Activated CD8-positive, alpha-beta memory T cell treated with anti-CD3 and anti-CD28 coated beads for 24 hours (primary cell): ENCODE measurements at regions not wholly inside any gene's neighbourhood (a gene's known extent, or its start where the extent isn't known, plus 50 kb on each side); places are given as distances from the start of the nearest gene placed in this dataset.
"Not testable (repeated sequence)": the region's sequence is repeated elsewhere in the genome, so short reads cannot be mapped to it uniquely, and the experiment has no call there.

Source experiments
- DNase-seq: peaks from one replicate; pipeline ENCODE4 v3.0.0-alpha.2; 2020

- no peak for DNase-seq
Measured at GRCh38 chr5:99879791-99880511, 655.2 kb upstream of the FAM174A start.

- DNase-seq, result no peak
Measured at GRCh38 chr5:99878830-99879229, 656.3 kb upstream of the FAM174A start.

GRCh38 chr5:99866740-99867139 lies 668.4 kb upstream of the FAM174A start:
- no peak for DNase-seq

GRCh38 chr5:99865159-99865558 lies 670.0 kb upstream of the FAM174A start:
- no peak for DNase-seq

- no peak for DNase-seq
Measured at GRCh38 chr5:99835791-99836190, 699.4 kb upstream of the FAM174A start.

GRCh38 chr5:99827136-99827535 lies 708.0 kb upstream of the FAM174A start:
- DNase-seq, result no peak

- no peak for DNase-seq
Measured at GRCh38 chr5:99817796-99818195, 717.4 kb upstream of the FAM174A start.

- DNase-seq, result no peak
Measured at GRCh38 chr5:99814321-99815063, 720.7 kb upstream of the FAM174A start.

GRCh38 chr5:99808657-99809230 lies 726.4 kb upstream of the FAM174A start:
- DNase-seq, result no peak

GRCh38 chr5:99807346-99807745 lies 727.8 kb upstream of the FAM174A start:
- no peak for DNase-seq

GRCh38 chr5:99795031-99795430 lies 740.1 kb upstream of the FAM174A start:
- no peak for DNase-seq

- DNase-seq, result no peak
Measured at GRCh38 chr5:99788482-99788881, 746.7 kb upstream of the FAM174A start.

- DNase-seq, result no peak
Measured at GRCh38 chr5:99775189-99775588, 760.0 kb upstream of the FAM174A start.

- DNase-seq, result no peak
Measured at GRCh38 chr5:99773290-99773689, 761.9 kb upstream of the FAM174A start.

GRCh38 chr5:99771296-99771695 lies 763.9 kb upstream of the FAM174A start:
- no peak for DNase-seq

GRCh38 chr5:99765011-99765410 lies 770.2 kb upstream of the FAM174A start:
- DNase-seq, result no peak

GRCh38 chr5:99763021-99763774 lies 772.0 kb upstream of the FAM174A start:
- no peak for DNase-seq

GRCh38 chr5:99747342-99747741 lies 787.8 kb upstream of the FAM174A start:
- no peak for DNase-seq

- not testable (repeated sequence) for DNase-seq
Measured at GRCh38 chr5:99733146-99733545, 802.0 kb upstream of the FAM174A start.

GRCh38 chr5:99730653-99731052 lies 801.8 kb upstream of the CHD1 start:
- DNase-seq, result not testable (repeated sequence)

- DNase-seq, result no peak
Measured at GRCh38 chr5:99724732-99725290, 796.0 kb upstream of the CHD1 start.

GRCh38 chr5:99721506-99721905 lies 792.7 kb upstream of the CHD1 start:
- DNase-seq, result no peak

GRCh38 chr5:99715921-99716320 lies 787.1 kb upstream of the CHD1 start:
- no peak for DNase-seq
